22Rv1 (cell line): ENCODE measurements at regions not wholly inside any gene's neighbourhood (a gene's known extent, or its start where the extent isn't known, plus 50 kb on each side); places are given as distances from the start of the nearest gene placed in this dataset.
"Not testable (repeated sequence)": the region's sequence is repeated elsewhere in the genome, so short reads cannot be mapped to it uniquely, and the experiment has no call there.

Experiments used
- ZFX ChIP-seq: fragments of 450-650 bp; IDR thresholded peaks from 2 replicates; pipeline ENCODE4 v1.6.1; 2017; ENCODE audit warnings: antibody characterized with exemption, borderline replicate concordance
- TF ChIP-seq, protein P1 (sequence below): fragments of 450-650 bp; IDR thresholded peaks from 2 replicates; pipeline ENCODE4 v1.5.1; 2017; ENCODE audit warnings: mild to moderate bottlenecking

DNA sequence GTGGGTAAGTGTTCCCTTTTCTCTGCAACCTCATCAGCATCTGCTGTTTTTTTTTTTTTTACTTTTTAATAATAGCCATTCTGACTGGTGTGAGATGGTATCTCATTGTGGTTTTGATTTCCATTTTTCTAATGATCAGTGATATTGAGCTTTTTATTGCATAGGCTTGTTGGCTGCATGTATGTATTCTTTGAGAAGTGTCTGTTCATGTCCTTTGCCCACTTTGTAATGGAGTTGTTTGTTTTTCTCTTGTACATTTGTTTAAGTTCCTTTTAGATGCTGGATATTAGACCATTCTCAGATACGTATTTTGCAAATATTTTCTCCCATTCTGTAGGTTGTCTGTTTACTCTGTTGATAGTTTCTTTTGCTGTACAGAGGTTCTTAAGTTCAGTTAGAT, 134.6 kb downstream of the NAA11 start:
- TF ChIP-seq, protein P1, sequence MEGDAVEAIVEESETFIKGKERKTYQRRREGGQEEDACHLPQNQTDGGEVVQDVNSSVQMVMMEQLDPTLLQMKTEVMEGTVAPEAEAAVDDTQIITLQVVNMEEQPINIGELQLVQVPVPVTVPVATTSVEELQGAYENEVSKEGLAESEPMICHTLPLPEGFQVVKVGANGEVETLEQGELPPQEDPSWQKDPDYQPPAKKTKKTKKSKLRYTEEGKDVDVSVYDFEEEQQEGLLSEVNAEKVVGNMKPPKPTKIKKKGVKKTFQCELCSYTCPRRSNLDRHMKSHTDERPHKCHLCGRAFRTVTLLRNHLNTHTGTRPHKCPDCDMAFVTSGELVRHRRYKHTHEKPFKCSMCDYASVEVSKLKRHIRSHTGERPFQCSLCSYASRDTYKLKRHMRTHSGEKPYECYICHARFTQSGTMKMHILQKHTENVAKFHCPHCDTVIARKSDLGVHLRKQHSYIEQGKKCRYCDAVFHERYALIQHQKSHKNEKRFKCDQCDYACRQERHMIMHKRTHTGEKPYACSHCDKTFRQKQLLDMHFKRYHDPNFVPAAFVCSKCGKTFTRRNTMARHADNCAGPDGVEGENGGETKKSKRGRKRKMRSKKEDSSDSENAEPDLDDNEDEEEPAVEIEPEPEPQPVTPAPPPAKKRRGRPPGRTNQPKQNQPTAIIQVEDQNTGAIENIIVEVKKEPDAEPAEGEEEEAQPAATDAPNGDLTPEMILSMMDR: not testable (repeated sequence)
- TF ChIP-seq ZFX: not testable (repeated sequence)
